Globus pallidus (tissue), 1 donor: ENCODE measurements at regions not wholly inside any gene's neighbourhood (a gene's known extent, or its start where the extent isn't known, plus 50 kb on each side); places are given as distances from the start of the nearest gene placed in this dataset.
"Not testable (repeated sequence)": the region's sequence is repeated elsewhere in the genome, so short reads cannot be mapped to it uniquely, and the experiment has no call there.

ENCODE experiments used
- DNase-seq: peaks from one replicate; pipeline ENCODE4 v3.0.0-alpha.2; 2015; ENCODE audit warnings: low spot score

GRCh38 chr6:9308284-9308683 lies 872.9 kb upstream of the SLC35B3 start:
- no peak for DNase-seq

DNA sequence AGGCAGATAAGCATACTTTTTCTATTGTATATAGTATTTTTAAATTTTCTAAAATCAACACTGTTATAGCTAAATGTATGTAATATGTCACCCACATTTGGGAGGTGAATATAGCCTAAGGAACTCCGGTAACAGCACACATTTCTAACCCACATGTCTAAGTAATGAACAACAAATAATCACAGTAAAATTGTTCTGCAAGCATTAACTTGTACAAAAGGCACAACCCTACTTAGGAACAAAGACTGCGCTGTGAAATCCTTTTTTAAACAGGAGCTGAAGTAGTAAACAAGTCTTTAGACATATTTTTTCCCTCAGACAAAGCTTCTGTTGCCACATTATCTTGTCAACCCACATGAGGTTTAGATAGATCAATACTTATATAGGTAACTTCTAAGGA lies 872.4 kb upstream of the SLC35B3 start:
- no peak for DNase-seq

DNA sequence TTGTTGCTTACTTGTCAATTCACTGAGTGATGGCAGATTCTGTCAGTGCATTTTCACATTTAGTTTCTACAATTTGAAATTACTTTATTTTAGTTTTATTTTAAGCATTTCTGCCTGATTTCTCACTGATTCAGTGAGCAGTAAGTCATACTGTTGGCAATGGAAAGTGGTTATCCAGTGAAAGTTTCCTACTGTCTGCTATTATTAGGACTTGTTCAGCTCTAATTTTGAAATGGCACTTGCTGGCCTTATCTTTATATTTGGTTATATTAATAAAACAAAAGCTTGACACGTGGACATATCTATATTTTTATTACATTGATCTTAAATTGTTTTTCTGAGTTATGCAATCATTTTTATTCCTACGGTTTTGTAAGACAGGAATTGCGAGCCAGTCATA lies 871.8 kb upstream of the SLC35B3 start:
- no peak for DNase-seq

DNA sequence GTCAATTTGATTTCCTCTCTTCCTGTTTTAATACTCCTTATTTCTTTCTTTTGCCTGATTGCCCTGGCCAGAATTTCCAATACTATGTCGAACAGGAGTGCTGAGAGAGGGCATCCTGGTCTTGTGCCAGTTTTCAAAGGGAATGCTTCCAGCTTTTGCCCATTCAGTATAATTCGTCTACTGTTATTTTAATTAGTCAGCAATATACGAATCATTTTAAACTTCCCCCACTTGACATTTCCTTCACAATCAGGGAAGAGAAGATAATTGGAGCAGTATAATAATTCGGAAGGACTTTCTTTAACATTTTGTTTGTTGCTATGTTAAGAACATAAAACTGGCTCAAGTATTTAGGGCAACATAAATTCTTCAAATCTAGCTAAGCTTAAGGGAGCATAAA lies 860.3 kb upstream of the SLC35B3 start:
- DNase-seq: no peak

DNA sequence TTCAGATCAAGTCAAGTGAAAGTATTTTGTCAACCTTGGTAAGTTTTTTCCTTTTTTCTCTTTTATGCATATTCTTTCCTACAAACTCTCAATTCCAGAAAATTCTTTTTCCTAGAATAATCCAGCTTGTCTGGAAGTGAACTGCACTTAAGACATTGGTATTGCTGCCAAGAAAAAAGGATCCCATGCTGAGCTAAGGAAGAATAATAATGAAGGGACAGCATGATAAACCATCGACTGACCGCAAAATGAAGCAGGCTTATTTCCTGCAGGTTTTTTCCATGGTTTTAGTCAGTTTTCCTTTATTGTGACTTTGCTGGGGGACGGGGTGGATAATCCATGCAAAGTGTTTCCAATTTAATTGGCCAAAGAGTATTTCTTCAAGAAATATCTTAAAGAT lies 857.6 kb upstream of the SLC35B3 start:
- peak; percentile 2 for DNase-seq

DNA sequence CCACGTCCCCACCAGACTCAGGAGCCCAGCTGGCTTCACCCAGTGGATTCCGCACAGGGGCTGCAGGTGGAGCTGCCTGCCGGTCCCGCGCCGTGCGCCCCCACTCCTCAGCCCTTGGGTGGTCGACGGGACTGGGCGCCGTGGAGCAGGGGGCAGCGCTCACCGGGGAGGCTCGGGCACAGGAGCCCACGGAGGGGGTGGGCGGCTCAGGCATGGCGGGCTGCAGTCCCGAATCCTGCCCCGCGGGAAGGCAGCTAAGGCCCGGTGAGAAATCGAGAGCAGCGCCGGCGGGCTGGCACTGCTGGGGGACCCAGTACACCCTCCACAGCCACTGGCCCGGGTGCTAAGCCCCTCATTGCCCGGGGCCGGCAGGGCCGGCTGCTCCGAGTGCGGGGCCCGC lies 855.0 kb upstream of the SLC35B3 start:
- DNase-seq: not testable (repeated sequence)

DNA sequence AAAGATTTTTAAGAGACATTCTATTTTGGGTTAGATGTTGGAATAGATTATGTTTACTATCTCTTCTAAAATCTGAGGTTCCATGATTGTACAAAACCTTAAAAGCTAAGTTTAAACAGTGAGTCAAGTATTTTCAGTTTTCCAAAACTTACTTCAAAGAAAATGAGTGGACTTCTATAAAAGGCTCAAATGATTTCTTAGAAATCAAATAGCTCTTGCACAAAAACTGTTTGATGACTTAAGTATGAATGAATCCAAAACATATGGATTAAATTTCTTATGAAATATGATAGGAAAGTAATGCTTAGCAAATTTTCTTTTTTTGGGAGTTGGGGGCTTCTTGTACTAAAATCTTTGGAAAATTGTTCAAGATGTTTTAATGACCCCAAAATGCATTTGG lies 837.3 kb upstream of the SLC35B3 start:
- no peak for DNase-seq

- no peak for DNase-seq
Observed at GRCh38 chr6:9266741-9267140, 831.4 kb upstream of the SLC35B3 start.

DNA sequence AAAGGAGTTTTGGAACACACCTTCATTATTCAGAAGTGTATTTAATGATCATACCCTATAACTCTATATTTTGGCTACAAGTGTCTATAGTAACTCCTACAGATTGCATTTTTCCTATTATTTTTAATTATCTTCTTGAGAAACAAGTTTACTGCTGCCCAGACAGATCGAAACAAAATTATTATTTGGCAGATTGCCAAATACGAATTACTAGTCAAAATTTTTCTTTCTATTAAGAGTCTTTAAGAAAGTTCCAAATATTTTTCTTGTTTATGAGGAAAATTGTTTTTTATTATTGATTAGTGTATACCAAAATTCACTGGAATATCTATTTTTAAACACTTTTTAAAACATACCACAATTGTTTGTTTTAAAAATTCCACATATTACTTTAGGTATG lies 821.9 kb upstream of the SLC35B3 start:
- no peak for DNase-seq

GRCh38 chr6:9254251-9254650 lies 818.9 kb upstream of the SLC35B3 start:
- DNase-seq: no peak

- no peak for DNase-seq
Observed at GRCh38 chr6:9252799-9253198, 817.5 kb upstream of the SLC35B3 start.

DNA sequence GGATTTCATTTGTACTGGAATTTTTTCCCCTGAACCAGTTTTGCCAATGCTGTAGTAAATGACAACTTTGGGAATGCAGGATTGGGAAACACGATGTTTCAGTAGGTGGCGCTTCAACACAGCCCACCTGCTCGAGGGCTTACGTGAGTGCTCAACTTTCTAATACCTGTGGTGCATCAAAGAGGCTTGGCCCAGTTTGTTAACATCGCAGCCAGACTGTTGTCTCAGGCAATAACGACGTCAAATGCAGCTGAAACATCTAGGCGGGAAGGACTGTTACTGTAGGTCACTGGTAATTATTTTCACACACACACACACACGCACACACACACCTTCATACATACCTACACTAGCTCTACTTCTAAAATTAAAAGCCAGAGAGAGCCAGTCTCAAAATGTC lies 815.5 kb upstream of the SLC35B3 start:
- no peak for DNase-seq

DNA sequence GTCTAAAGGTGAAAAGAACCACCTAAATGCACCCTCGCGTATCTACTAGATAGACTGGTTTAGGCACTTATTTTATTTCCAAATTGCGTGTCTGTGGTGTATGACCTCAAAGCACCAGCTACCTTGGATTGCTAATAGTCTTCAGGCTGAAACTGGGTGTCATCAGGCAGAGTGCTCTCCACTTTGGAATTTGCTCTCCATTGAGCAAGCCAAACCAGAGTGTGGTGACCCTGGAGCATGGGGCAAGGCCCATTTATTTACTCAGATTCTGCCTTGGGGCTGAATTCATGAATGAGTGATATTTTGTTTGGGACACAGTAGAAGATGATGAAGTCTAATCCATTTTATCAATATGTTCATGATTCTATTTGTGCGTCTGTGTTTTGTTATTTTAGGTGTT lies 812.8 kb upstream of the SLC35B3 start:
- no peak for DNase-seq

GRCh38 chr6:9240861-9241260 lies 805.5 kb upstream of the SLC35B3 start:
- DNase-seq: no peak

DNA sequence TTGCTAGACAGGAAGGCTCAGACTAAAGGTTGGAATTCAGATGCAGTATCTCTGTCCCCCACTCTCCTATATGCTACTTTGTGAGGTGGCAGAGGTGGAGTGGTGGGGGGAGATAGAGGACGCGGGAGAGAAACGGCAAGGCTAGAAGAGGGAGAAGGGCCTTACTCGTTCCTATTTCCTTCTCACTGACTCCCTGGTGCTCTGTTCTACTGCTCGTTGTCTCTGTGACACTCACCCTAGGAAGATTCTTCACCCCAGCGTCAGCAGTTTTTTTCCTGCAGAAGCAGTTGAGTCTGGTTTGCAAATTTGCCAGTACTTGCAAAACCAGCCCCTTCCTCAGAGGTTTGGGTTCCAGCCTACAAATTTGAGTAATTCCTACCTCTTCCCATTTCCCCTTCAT lies 801.1 kb upstream of the SLC35B3 start:
- DNase-seq: no peak

GRCh38 chr6:9233686-9234085 lies 798.3 kb upstream of the SLC35B3 start:
- no peak for DNase-seq

DNA sequence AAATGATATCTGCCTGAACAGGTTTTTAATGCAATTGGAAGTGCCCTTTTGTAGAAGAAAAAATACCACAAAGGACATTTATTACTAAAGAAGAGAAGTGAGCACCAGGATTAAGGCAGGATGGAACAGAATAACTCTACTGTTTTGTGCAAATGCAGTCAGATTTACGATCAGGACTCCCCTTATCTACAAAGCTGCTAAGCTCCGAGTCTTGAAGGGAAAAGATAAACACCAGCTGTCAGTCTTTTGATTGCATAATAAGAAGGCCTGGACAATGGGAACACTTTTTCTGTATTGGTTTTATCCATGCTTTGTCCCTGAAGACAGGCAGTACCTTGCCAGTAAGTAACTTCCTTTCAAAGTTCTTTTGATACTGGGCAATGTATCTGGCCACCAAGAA lies 797.9 kb upstream of the SLC35B3 start:
- DNase-seq: no peak

DNA sequence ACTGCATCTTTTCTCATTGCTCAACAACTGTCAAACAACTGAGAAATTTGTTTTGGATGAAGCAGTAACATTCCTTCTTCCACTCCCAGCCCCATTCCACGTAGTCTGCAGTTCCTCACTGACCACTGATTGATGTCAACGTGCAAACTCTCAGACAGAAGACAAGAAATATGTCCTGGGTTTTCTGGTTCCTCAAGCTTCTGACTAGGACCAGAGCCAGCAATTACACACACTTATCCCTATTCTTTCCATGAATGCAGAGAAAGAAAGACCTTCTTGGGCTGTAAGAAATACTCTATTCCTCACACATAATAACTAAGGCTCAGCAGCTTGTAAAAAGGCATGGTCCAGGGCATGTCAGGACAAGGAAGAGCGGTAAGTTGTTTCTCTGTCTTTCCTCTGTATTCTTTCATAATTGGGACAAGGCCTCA lies 790.1 kb upstream of the SLC35B3 start:
- no peak for DNase-seq

DNA sequence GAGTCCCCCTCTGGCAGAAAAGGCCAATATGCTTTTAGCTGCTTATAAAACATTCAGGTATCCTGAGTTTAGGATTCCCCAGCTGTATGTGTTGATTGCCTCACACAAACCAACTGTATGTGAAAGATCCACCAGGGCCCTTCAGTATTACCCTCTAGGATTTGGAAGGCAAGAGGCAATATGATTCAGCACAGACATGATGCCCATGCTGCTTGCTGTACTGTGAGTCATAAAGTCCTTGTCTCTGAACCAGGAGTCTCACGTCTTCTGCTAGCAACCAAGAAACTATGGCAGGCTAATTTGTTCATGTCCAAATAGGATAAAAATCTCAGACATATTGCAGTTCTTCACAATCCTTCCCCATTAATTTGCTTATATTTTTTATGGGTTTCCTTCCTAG lies 789.2 kb upstream of the SLC35B3 start:
- no peak for DNase-seq

DNA sequence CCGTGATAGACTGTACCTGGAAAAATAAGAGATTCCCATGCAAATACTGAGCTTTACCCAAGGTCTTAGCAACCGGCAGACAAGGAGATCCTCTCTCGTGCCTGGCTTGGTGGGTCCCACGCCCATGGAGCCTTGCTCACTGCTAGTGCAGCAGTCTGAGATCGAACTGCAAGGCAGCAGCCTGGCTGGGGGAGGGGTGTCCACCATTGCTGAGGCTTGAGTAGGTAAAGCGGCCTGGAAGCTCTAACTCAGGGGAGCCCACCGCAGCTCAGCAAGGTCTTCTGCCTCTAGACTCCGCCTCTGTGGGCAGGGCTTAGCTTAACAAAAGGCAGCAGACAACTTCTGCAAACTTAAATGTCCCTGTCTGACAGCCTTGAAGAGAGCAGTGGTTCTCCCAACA lies 778.4 kb upstream of the SLC35B3 start:
- DNase-seq: not testable (repeated sequence)

GRCh38 chr6:9208966-9209365 lies 773.6 kb upstream of the SLC35B3 start:
- DNase-seq: no peak

GRCh38 chr6:9205645-9206044 lies 770.3 kb upstream of the SLC35B3 start:
- DNase-seq: no peak

DNA sequence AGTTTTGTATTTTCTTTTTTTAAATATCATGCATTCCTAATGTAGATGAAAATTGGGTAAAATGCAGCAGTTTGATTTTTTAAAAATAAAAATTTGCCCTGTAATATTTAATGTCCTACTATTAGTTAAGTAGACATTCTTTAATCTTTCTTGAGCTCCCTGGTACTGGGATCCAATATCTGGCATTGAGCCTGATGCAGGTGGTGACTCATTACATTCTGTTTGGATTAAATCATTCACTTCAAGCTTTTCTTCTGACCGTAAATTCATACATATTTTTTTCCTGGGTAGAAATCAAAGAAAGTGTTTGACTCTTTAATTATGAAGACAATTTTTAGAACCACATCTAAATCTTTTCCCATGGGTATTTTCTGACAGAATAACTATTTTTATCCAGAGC lies 768.8 kb upstream of the SLC35B3 start:
- no peak for DNase-seq

DNA sequence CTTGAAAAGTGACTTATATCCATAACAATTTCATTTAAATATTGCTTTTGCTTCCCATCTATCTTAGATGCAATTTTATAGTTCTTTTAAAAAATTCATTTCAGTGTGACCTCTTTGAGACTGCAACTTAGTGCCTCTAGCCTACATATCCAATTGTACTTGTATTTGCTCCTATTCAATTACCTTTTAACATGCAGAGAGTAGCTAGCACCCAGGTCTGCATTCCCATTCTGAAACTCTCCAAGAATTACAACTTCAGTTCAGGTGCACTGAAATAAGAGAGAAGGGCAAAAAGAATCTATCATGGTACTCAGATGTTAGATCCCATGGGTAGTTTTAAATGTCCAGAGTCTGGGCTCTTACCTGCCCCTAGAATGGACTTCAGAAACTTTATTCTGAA lies 765.4 kb upstream of the SLC35B3 start:
- no peak for DNase-seq

- DNase-seq: no peak
Observed at GRCh38 chr6:9197726-9198125, 762.4 kb upstream of the SLC35B3 start.
